H1 (cell line): ENCODE measurements at regions not wholly inside any gene's neighbourhood (a gene's known extent, or its start where the extent isn't known, plus 50 kb on each side); places are given as distances from the start of the nearest gene placed in this dataset.

Experiments
- CTCF ChIA-PET: fragments of 300-600 bp; sonication (Branson Sonifier 250); formaldehyde crosslinking; loops from one replicate; lab custom pipeline; 2021; ENCODE audit not compliant: partially characterized antibody; lab: Charles Lee
- POLR2A ChIA-PET: fragments of 300-600 bp; sonication (Branson Sonifier 250); formaldehyde crosslinking; loops from one replicate; lab custom pipeline; 2021; ENCODE audit warnings: inconsistent platforms; ENCODE audit not compliant: partially characterized antibody; lab: Charles Lee
- DNase-seq, 2 experiments: peaks; one replicate each; pipeline versions ENCODE4 v3.0.0 to v3.0.0-alpha.2; 2010 to 2022; ENCODE audit warnings: low spot score in 2 of 2, low read depth in 1 of 2, mixed read lengths in 1 of 2
- FAIRE-seq: peaks from 2 replicates; lab custom pipeline; 2011; peaks lifted over from hg19 to GRCh38; lab: Jason Lieb, UNC
- H2AFZ ChIP-seq: 2 replicates; pipeline ENCODE4 v1.8.1; 2012; ENCODE audit warnings: low read length, inconsistent platforms
- H2AK5ac ChIP-seq: 2 replicates; pipeline ENCODE4 v1.6.1; 2013; ENCODE audit warnings: low read depth, low read length
- H2BK120ac ChIP-seq: replicated peaks from 2 replicates; pipeline ENCODE3; 2013; ENCODE audit warnings: low read depth, low read length, inconsistent platforms
- H2BK12ac ChIP-seq: 2 replicates; pipeline ENCODE4 v1.6.1; 2013; ENCODE audit warnings: low read depth, low read length
- H2BK15ac ChIP-seq: 2 replicates; pipeline ENCODE4 v1.6.1; 2013; ENCODE audit warnings: low read length
- H2BK20ac ChIP-seq: 2 replicates; pipeline ENCODE4 v1.6.1; 2013; ENCODE audit warnings: low read length
- H2BK5ac ChIP-seq: 2 replicates; pipeline ENCODE4 v1.6.1; 2013; ENCODE audit warnings: low read depth, low read length
- H3K14ac ChIP-seq: 2 replicates; pipeline ENCODE4 v1.6.1; 2013; ENCODE audit warnings: inconsistent platforms; ENCODE audit not compliant: insufficient read length
- H3K18ac ChIP-seq: 2 replicates; pipeline ENCODE4 v1.6.1; 2013; ENCODE audit warnings: low read length; ENCODE audit errors: extremely low read depth
- H3K23ac ChIP-seq: 2 replicates; pipeline ENCODE4 v1.6.1; 2013; ENCODE audit warnings: inconsistent platforms; ENCODE audit not compliant: insufficient read length
- H3K23me2 ChIP-seq: 2 replicates; pipeline ENCODE4 v1.6.1; 2013; ENCODE audit warnings: low read depth, low read length
- H3K27ac ChIP-seq: 2 replicates; pipeline ENCODE4 v1.6.1; 2011; ENCODE audit warnings: low read depth, low read length, inconsistent platforms
- H3K27me3 ChIP-seq, 4 experiments: replicated peaks in 1 of 4; 1 replicate in 1 of 4; 2 replicates in 3 of 4; pipeline versions ENCODE4 v1.6.1 to v1.8.1; 2011 to 2013; ENCODE audit warnings: low read length in 3 of 4, mild to moderate bottlenecking in 3 of 4, inconsistent platforms in 2 of 4, mixed read lengths in 2 of 4, moderate library complexity in 1 of 4; ENCODE audit not compliant: control insufficient read depth in 3 of 4, insufficient read depth in 3 of 4; ENCODE audit errors: extremely low read depth in 1 of 4
- H3K36me3 ChIP-seq, 4 experiments: 2 replicates each; pipeline versions ENCODE4 v1.6.1 to v1.8.1; 2011 to 2013; ENCODE audit warnings: mild to moderate bottlenecking in 4 of 4, low read length in 3 of 4, moderate library complexity in 2 of 4, control low read depth in 1 of 4, inconsistent platforms in 1 of 4; ENCODE audit not compliant: insufficient read depth in 4 of 4, control insufficient read depth in 2 of 4
- H3K4ac ChIP-seq: replicated peaks from 2 replicates; pipeline ENCODE3; 2013; ENCODE audit warnings: low read length, low read depth, mixed read lengths, inconsistent platforms; ENCODE audit not compliant: insufficient read length
- H3K4me1 ChIP-seq, 4 experiments: replicated peaks in 1 of 4; 1 replicate in 1 of 4; 2 replicates in 3 of 4; pipeline versions ENCODE4 v1.6.1 to v1.8.1; 2011 to 2013; ENCODE audit warnings: low read length in 3 of 4, inconsistent platforms in 2 of 4, mixed read lengths in 1 of 4; ENCODE audit not compliant: insufficient read depth in 4 of 4, control insufficient read depth in 3 of 4
- H3K4me2 ChIP-seq, 2 experiments: 2 replicates each; pipeline versions ENCODE4 v1.6.1 to v1.8.1; 2011 to 2013; ENCODE audit warnings: low read depth in 2 of 2, low read length in 2 of 2, control low read depth in 1 of 2, inconsistent platforms in 1 of 2, mild to moderate bottlenecking in 1 of 2; ENCODE audit not compliant: insufficient read depth in 1 of 2
- H3K4me3 ChIP-seq, 4 experiments: fragments of 200-600, 300-600 bp in 1 of 4; sonication (generic), shearing (Covaris generic), sonication (Bioruptor Twin) in 1 of 4; 2 replicates each; pipeline versions ENCODE4 v1.5.1 to v1.8.1; 2011 to 2016; ENCODE audit warnings: low read length in 4 of 4, low read depth in 3 of 4, control low read depth in 2 of 4, inconsistent platforms in 2 of 4, mild to moderate bottlenecking in 2 of 4, mixed read lengths in 1 of 4, moderate library complexity in 1 of 4; ENCODE audit not compliant: insufficient read depth in 2 of 4; ENCODE audit errors: extremely low read depth in 1 of 4
- H3K56ac ChIP-seq: replicated peaks from 2 replicates; pipeline ENCODE3; 2013; ENCODE audit warnings: low read depth, mild to moderate bottlenecking, mixed read lengths, low read length, inconsistent platforms; ENCODE audit not compliant: insufficient read length
- H3K79me1 ChIP-seq: 2 replicates; pipeline ENCODE4 v1.6.1; 2013; ENCODE audit warnings: low read depth, low read length, control low read depth
- H3K79me2 ChIP-seq, 2 experiments: 2 replicates each; pipeline versions ENCODE4 v1.6.1 to v1.8.1; 2012 to 2013; ENCODE audit warnings: low read length in 2 of 2, mild to moderate bottlenecking in 2 of 2, inconsistent platforms in 1 of 2; ENCODE audit not compliant: insufficient read depth in 2 of 2, control insufficient read depth in 1 of 2
- H3K9ac ChIP-seq, 4 experiments: replicated peaks in 1 of 4; 1 replicate in 1 of 4; 2 replicates in 3 of 4; pipeline versions ENCODE4 v1.6.1 to v1.8.1; 2011 to 2013; ENCODE audit warnings: low read depth in 3 of 4, low read length in 3 of 4, control low read depth in 2 of 4, mild to moderate bottlenecking in 2 of 4, moderate library complexity in 2 of 4, inconsistent platforms in 1 of 4; ENCODE audit errors: extremely low read depth in 1 of 4
- H3K9me3 ChIP-seq, 2 experiments: 2 replicates each; pipeline versions ENCODE4 v1.6.1 to v1.8.1; 2012 to 2013; ENCODE audit warnings: mild to moderate bottlenecking in 2 of 2, moderate library complexity in 2 of 2, control low read depth in 1 of 2, inconsistent platforms in 1 of 2, low read depth in 1 of 2, low read length in 1 of 2, mixed read lengths in 1 of 2; ENCODE audit not compliant: insufficient read depth in 2 of 2
- H4K20me1 ChIP-seq, 2 experiments: replicated peaks in 1 of 2; 2 replicates each; pipeline versions ENCODE3 to v1.8.1; 2011 to 2013; ENCODE audit warnings: inconsistent platforms in 2 of 2, low read length in 2 of 2, mild to moderate bottlenecking in 1 of 2; ENCODE audit not compliant: insufficient read depth in 2 of 2, control insufficient read depth in 1 of 2
- H4K5ac ChIP-seq: 2 replicates; pipeline ENCODE4 v1.6.1; 2013; ENCODE audit warnings: low read length, low read depth, mixed read lengths, inconsistent platforms; ENCODE audit not compliant: insufficient read length
- H4K8ac ChIP-seq: 2 replicates; pipeline ENCODE4 v1.8.0; 2013; ENCODE audit warnings: mild to moderate bottlenecking, moderate library complexity, low read length, inconsistent platforms; ENCODE audit not compliant: insufficient read depth; ENCODE audit errors: extremely low read depth
- H4K91ac ChIP-seq: replicated peaks from 2 replicates; pipeline ENCODE3; 2013; ENCODE audit warnings: low read length, mixed read lengths, inconsistent platforms; ENCODE audit not compliant: insufficient read length
- CBX5 ChIP-seq: fragments of 300-800, 300-1000 bp; sonication (generic); IDR thresholded peaks from 2 replicates; pipeline ENCODE4 v1.7.1; 2016; ENCODE audit warnings: antibody characterized with exemption, low read length, low read depth
- CBX8 ChIP-seq: fragments of 300-800, 300-1000 bp; sonication (generic); IDR thresholded peaks from 2 replicates; pipeline ENCODE4 v1.7.1; 2016; ENCODE audit warnings: low read depth, low read length, borderline replicate concordance
- CTBP2 ChIP-seq: IDR thresholded peaks from 2 replicates; pipeline ENCODE4 v1.7.0; 2011; ENCODE audit warnings: borderline replicate concordance, mild to moderate bottlenecking, moderate library complexity, mixed read lengths, low read length; ENCODE audit not compliant: insufficient read depth, insufficient read length
- E2F6 ChIP-seq: IDR thresholded peaks from 2 replicates; pipeline ENCODE4 v1.6.1; 2012; ENCODE audit warnings: inconsistent platforms
- EZH2 ChIP-seq: fragments of 200-600 bp; sonication (generic); IDR thresholded peaks from 2 replicates; pipeline ENCODE4 v1.7.1; 2012; ENCODE audit warnings: low read depth, mild to moderate bottlenecking, moderate library complexity, low read length, inconsistent platforms; ENCODE audit not compliant: severe bottlenecking
- HDAC2 ChIP-seq, 2 experiments: fragments of 300-600 bp in 1 of 2; sonication (generic) in 1 of 2; IDR thresholded peaks; 2 replicates each; pipeline ENCODE4 v1.6.1; 2011 to 2012; ENCODE audit warnings: low read depth in 2 of 2, low read length in 2 of 2, mild to moderate bottlenecking in 2 of 2, moderate library complexity in 2 of 2, borderline replicate concordance in 1 of 2, inconsistent platforms in 1 of 2
- KDM5A ChIP-seq: fragments of 200-600 bp; IDR thresholded peaks from 2 replicates; pipeline ENCODE4 v1.7.1; 2012; ENCODE audit warnings: mild to moderate bottlenecking, low read length, inconsistent platforms, mixed read lengths
- MAFK ChIP-seq: IDR thresholded peaks from 2 replicates; pipeline ENCODE4 v1.6.1; 2012; ENCODE audit warnings: low read depth, mild to moderate bottlenecking, improper control_type of control experiment, low read length
- POU5F1 ChIP-seq: IDR thresholded peaks from 2 replicates; pipeline ENCODE4 v1.6.1; 2011; ENCODE audit warnings: low read depth, mild to moderate bottlenecking, low read length, moderate library complexity
- SAP30 ChIP-seq: fragments of 300-600 bp; sonication (generic); IDR thresholded peaks from 2 replicates; pipeline ENCODE4 v1.7.1; 2012; ENCODE audit warnings: low read length, moderate library complexity, mild to moderate bottlenecking, inconsistent platforms; ENCODE audit not compliant: insufficient read depth, insufficient replicate concordance
- SP1 ChIP-seq: IDR thresholded peaks from 2 replicates; pipeline ENCODE4 v1.6.1; 2011; ENCODE audit warnings: low read depth, low read length
- SRF ChIP-seq: IDR thresholded peaks from 2 replicates; pipeline ENCODE4 v1.6.1; 2011; ENCODE audit warnings: mild to moderate bottlenecking, low read depth, low read length, moderate library complexity
- SUZ12 ChIP-seq: fragments of 200-600 bp; sonication (generic); IDR thresholded peaks from 2 replicates; pipeline ENCODE4 v1.6.1; 2012; ENCODE audit warnings: mild to moderate bottlenecking, inconsistent platforms, low read length, moderate library complexity, mixed read lengths
- YY1 ChIP-seq: IDR thresholded peaks from 2 replicates; pipeline ENCODE4 v1.6.1; 2011; ENCODE audit warnings: low read depth, mild to moderate bottlenecking, low read length
- WGBS, 2 experiments: shearing (Covaris generic) in 1 of 2; methylation state at CpG; one replicate each; pipeline versions ENCODE4 v1.1.6 to v1.1.7; 2013 to 2015; ENCODE audit warnings: low lambda C conversion rate in 2 of 2, mixed read lengths in 2 of 2, inconsistent platforms in 1 of 2, low coverage in 1 of 2, missing lambda C conversion rate in 1 of 2; ENCODE audit not compliant: insufficient replicate concordance in 2 of 2, insufficient coverage in 1 of 2, insufficient read length in 1 of 2; ENCODE audit errors: extremely low coverage in 1 of 2, missing lambda C conversion rate in 1 of 2; 5-methylcytosine and 5-hydroxymethylcytosine counted together

- Histone ChIP-seq H3K18ac (no peak overlapping the region), H4K5ac (no peak overlapping the region), H4K20me1 (no peaks in the 10 kb centered on the region), H3K27ac (no peak overlapping the region), H4K91ac (no peak overlapping the region), H3K79me2 (no peaks in the 10 kb centered on the region), H3K56ac (no peak overlapping the region), H2AK5ac (no peak overlapping the region), H3K4me1 (no peaks in the 10 kb centered on the region), H3K14ac (no peak overlapping the region), H3K36me3 (no peaks in the 10 kb centered on the region), H3K23ac (no peak overlapping the region), H3K4me3 (no peak overlapping the region), H2BK20ac (0 out of 2 replicates have a peak overlapping the region, but pooled peaks have one; percentile 18), H2BK5ac (no peak overlapping the region), H3K27me3 (no peaks in the 10 kb centered on the region), H2AFZ (no peak overlapping the region), H4K8ac (no peak overlapping the region), H2BK15ac (no peak overlapping the region; the same call in 1 of the 2 replicates), H3K4ac (no peak overlapping the region), H2BK12ac (peak overlapping the region; percentile 50; the same call in 1 of the 2 replicates), H3K4me2 (no peak overlapping the region), H3K23me2 (no peaks in the 10 kb centered on the region), H3K79me1 (no peaks in the 10 kb centered on the region), H3K9ac (no peak overlapping the region), H3K9me3 (0 out of 4 replicates have a peak, but pooled peaks cover 0 to 3% of the 10 kb centered on the region in 2 experiments), H2BK120ac (no peak overlapping the region)
- ChIA-PET POLR2A (no interaction called here), CTCF (interaction anchor here (0.7 kb wide), 1 partner anchor 437 kb away, joined by 3 read pairs; no protein-coding TSS in a partner anchor)
- 96% methylated on average over 3 of the region's 3 CpGs; no CpG with 5 or more reads in 1 of the 2 experiments for WGBS, 2 experiments
- FAIRE-seq (no peak), DNase-seq (no peak)
- TF ChIP-seq MAFK (no peak), CTBP2 (no peak), SP1 (no peak), SRF (no peak), CBX8 (no peak), KDM5A (no peak), HDAC2 (IDR thresholded peaks at IDR 0.05; ENCODE audit: borderline replicate concordance in 1 of 2, low read depth in 2 of 2, low read length in 2 of 2) (no peak), SAP30 (no peak), E2F6 (no peak), CBX5 (no peak), YY1 (no peak), POU5F1 (no peak), EZH2 (no peak), SUZ12 (no peak)
Measured at GRCh38 chr10:85333594-85333993, 1005.2 kb downstream of the CCSER2 start.
